ENCODE measurements at regions not wholly inside any gene's neighbourhood (a gene's known extent, or its start where the extent isn't known, plus 50 kb on each side); places are given as distances from the start of the nearest gene placed in this dataset.

GRCh38 chr13:79226938-79227337 lies 179.1 kb downstream of the RBM26 start:
- ATAC-seq = peak; percentile 80 to 94 (median 90)
- no peak overlapping the region for H3K4me3 ChIP-seq
- 46% methylated on average over 7 of the region's 7 CpGs for WGBS (ENCODE audit: insufficient coverage, low coverage, low lambda C conversion rate, missing lambda C conversion rate)

GRCh38 chr13:79226250-79226649 lies 179.8 kb downstream of the RBM26 start:
- no peaks in the 10 kb centered on the region for H3K9me3 ChIP-seq
- H3K27ac ChIP-seq = no peak overlapping the region
- 40% methylated on average over 8 of the region's 8 CpGs for WGBS (ENCODE audit: insufficient coverage, low coverage, low lambda C conversion rate, missing lambda C conversion rate)
- TF ChIP-seq CTCF (IDR thresholded peaks at IDR 0.05) (no peak), POLR2A (IDR thresholded peaks at IDR 0.05) (no peak)
- intact Hi-C loops (cut with DNase I) = no loop called here
- DNase-seq (no peak), ATAC-seq (no peak)
- H3K4me1 ChIP-seq = no peaks in the 10 kb centered on the region
- no peaks in the 10 kb centered on the region for H3K27me3 ChIP-seq
- no peaks in the 10 kb centered on the region for H3K36me3 ChIP-seq
- H3K4me3 ChIP-seq = no peak overlapping the region

More at GRCh38 chr13:79226938-79227337, 179.1 kb downstream of the RBM26 start:
- Histone ChIP-seq H3K27ac (no peak overlapping the region), H3K9me3 (no peaks in the 10 kb centered on the region), H3K27me3 (no peaks in the 10 kb centered on the region), H3K36me3 (no peaks in the 10 kb centered on the region), H3K4me1 (no peaks in the 10 kb centered on the region)
- intact Hi-C loops (cut with DNase I) = no loop called here
- no peak for TF ChIP-seq POLR2A (IDR thresholded peaks at IDR 0.05)
- TF ChIP-seq CTCF (IDR thresholded peaks at IDR 0.05) = peak in 3 of 4 donors; percentile 34 to 47 (median 34)
- peak in 1 of 3 donors; percentile 40 for DNase-seq

GRCh38 chr13:79225487-79226232 lies 180.4 kb downstream of the RBM26 start:
- no peak for TF ChIP-seq POLR2A (IDR thresholded peaks at IDR 0.05)
- TF ChIP-seq CTCF (IDR thresholded peaks at IDR 0.05) = no peak
- ATAC-seq (no peak), DNase-seq (no peak)
- intact Hi-C loops (cut with DNase I) = no loop called here
- no peak overlapping the region for H3K4me3 ChIP-seq
- no peaks in the 10 kb centered on the region for H3K27me3 ChIP-seq
- H3K36me3 ChIP-seq = no peaks in the 10 kb centered on the region
- WGBS (ENCODE audit: insufficient coverage, low coverage, low lambda C conversion rate, missing lambda C conversion rate) = 60% methylated on average over 3 of the region's 5 CpGs
- H3K9me3 ChIP-seq = no peaks in the 10 kb centered on the region
- no peak overlapping the region for H3K27ac ChIP-seq
- no peaks in the 10 kb centered on the region for H3K4me1 ChIP-seq

- Histone ChIP-seq H3K36me3 (no peaks in the 10 kb centered on the region), H3K27me3 (no peaks in the 10 kb centered on the region), H3K27ac (no peak overlapping the region), H3K4me1 (no peaks in the 10 kb centered on the region), H3K9me3 (no peaks in the 10 kb centered on the region), H3K4me3 (no peak overlapping the region)
- 66% methylated on average over 2 of the region's 4 CpGs for WGBS (ENCODE audit: insufficient coverage, low coverage, low lambda C conversion rate, missing lambda C conversion rate)
- DNase-seq = no peak
- TF ChIP-seq POLR2A (IDR thresholded peaks at IDR 0.05) = no peak
- no peak for TF ChIP-seq CTCF (IDR thresholded peaks at IDR 0.05)
- ATAC-seq = no peak
- intact Hi-C loops (cut with DNase I) = no loop called here
Measured at GRCh38 chr13:79222427-79223205, 183.4 kb downstream of the RBM26 start.
